K562 (cell line): ENCODE measurements at regions not wholly inside any gene's neighbourhood (a gene's known extent, or its start where the extent isn't known, plus 50 kb on each side); places are given as distances from the start of the nearest gene placed in this dataset.

ENCODE experiments used
- ATAC-seq: fragments of 200-7000 bp; cut with Tn5 transposase; 3 replicates; pipeline ENCODE4 v1.9.1; 2020; ENCODE audit warnings: moderate library complexity
- BruUV-seq: library from RNA; stranded (reverse); fragments of 400-500 nt; replicated peaks from 2 replicates; lab custom pipeline; 2021; lab: Mats Ljungman, UMichigan
- CTCF ChIA-PET: fragments of 300-600 bp; formaldehyde crosslinking; extraction: SDS; loops from one replicate; lab custom pipeline; 2021; ENCODE audit warnings: low intra/inter-chr PET ratio; lab: Yijun Ruan, JAX
- POLR2A ChIA-PET: fragments of 300-600, 350-650 bp; sonication (Branson Sonifier 250); formaldehyde crosslinking; extraction: SDS; loops from one replicate; lab custom pipeline; 2021; ENCODE audit warnings: antibody characterized with exemption, inconsistent platforms; lab: Yijun Ruan, JAX
- DNase-seq, 4 experiments: peaks; one replicate each; pipeline versions ENCODE4 v3.0.0 to v3.0.0-alpha.2; 2011 to 2018; ENCODE audit warnings: low spot score in 3 of 4, mixed read lengths in 3 of 4; ENCODE audit errors: extremely low read depth in 1 of 4
- FAIRE-seq: peaks from 2 replicates; lab custom pipeline; 2011; peaks lifted over from hg19 to GRCh38; lab: Jason Lieb, UNC
- H2AFZ ChIP-seq: 2 replicates; pipeline ENCODE4 v1.6.0; 2011; ENCODE audit warnings: low read depth, low read length, control low read depth, inconsistent platforms
- H3K27ac ChIP-seq: fragments of 200-600 bp; 3 replicates; pipeline ENCODE4 v1.8.0; 2011; ENCODE audit warnings: low read depth, mild to moderate bottlenecking, control low read depth, inconsistent platforms, low read length, moderate library complexity, mixed read lengths; ENCODE audit errors: extremely low read depth
- H3K27me3 ChIP-seq, 2 experiments: fragments of 300-600 bp in 1 of 2; 2 replicates in 1 of 2; 3 replicates in 1 of 2; pipeline versions ENCODE4 v1.6.0 to v1.8.0; 2011; ENCODE audit warnings: inconsistent platforms in 2 of 2, low read length in 2 of 2, mild to moderate bottlenecking in 1 of 2, mixed read lengths in 1 of 2, moderate library complexity in 1 of 2; ENCODE audit not compliant: control insufficient read depth in 2 of 2, insufficient read depth in 2 of 2
- H3K36me3 ChIP-seq: fragments of 300-600 bp; 3 replicates; pipeline ENCODE4 v1.8.0; 2011; ENCODE audit warnings: mild to moderate bottlenecking, low read length, inconsistent platforms; ENCODE audit not compliant: control insufficient read depth, insufficient read depth
- H3K4me1 ChIP-seq, 2 experiments: fragments of 200-600 bp in 1 of 2; replicated peaks in 1 of 2; 2 replicates in 1 of 2; 3 replicates in 1 of 2; pipeline versions ENCODE4 v1.5.1 to v1.8.0; 2011; ENCODE audit warnings: inconsistent platforms in 2 of 2, low read length in 2 of 2, mild to moderate bottlenecking in 1 of 2, mixed read lengths in 1 of 2, moderate library complexity in 1 of 2; ENCODE audit not compliant: control insufficient read depth in 2 of 2, insufficient read depth in 2 of 2
- H3K4me2 ChIP-seq: 2 replicates; pipeline ENCODE4 v1.6.1; 2011; ENCODE audit warnings: low read length, control low read depth, inconsistent platforms, mixed read lengths; ENCODE audit not compliant: insufficient read depth
- H3K4me3 ChIP-seq: fragments of 200-600 bp; sonication (generic), shearing (Covaris generic); 2 replicates; pipeline ENCODE4 v1.5.1; 2016; ENCODE audit warnings: control low read depth, inconsistent platforms
- H3K79me2 ChIP-seq: fragments of 200-600 bp; 3 replicates; pipeline ENCODE4 v1.8.0; 2011; ENCODE audit warnings: low read length, inconsistent platforms; ENCODE audit not compliant: control insufficient read depth, insufficient read depth
- H3K9ac ChIP-seq, 2 experiments: 2 replicates each; pipeline versions ENCODE4 v1.6.0 to v1.6.1; 2011; ENCODE audit warnings: low read depth in 2 of 2, low read length in 2 of 2, control low read depth in 1 of 2, inconsistent platforms in 1 of 2, mild to moderate bottlenecking in 1 of 2, mixed read lengths in 1 of 2; ENCODE audit not compliant: insufficient read depth in 1 of 2
- H3K9me1 ChIP-seq: one replicate; pipeline ENCODE4 v1.6.0; 2011; ENCODE audit warnings: inconsistent platforms, mild to moderate bottlenecking, low read length, moderate library complexity; ENCODE audit not compliant: control insufficient read depth, insufficient read depth
- H3K9me3 ChIP-seq: replicated peaks from 2 replicates; pipeline ENCODE4 v1.5.1; 2011; ENCODE audit warnings: low read depth, low read length, inconsistent platforms; ENCODE audit not compliant: control insufficient read depth, insufficient read depth
- H4K20me1 ChIP-seq: replicated peaks from 2 replicates; pipeline ENCODE4 v1.6.1; 2011; ENCODE audit warnings: low read length, inconsistent platforms, mixed read lengths; ENCODE audit not compliant: control insufficient read depth, insufficient read depth
- BMI1 ChIP-seq: fragments of 150-350 bp; IDR thresholded peaks from 2 replicates; pipeline ENCODE4 v1.6.1; 2014; ENCODE audit warnings: low read length
- KDM1A ChIP-seq, 2 experiments: fragments of 450-650 bp; IDR thresholded peaks; 2 replicates each; pipeline ENCODE4 v1.6.1; 2016; ENCODE audit warnings: mild to moderate bottlenecking in 2 of 2
- LARP7 ChIP-seq: fragments of 450-650 bp; IDR thresholded peaks from 2 replicates; pipeline ENCODE4 v1.6.1; 2016
- TEAD4 ChIP-seq, 2 experiments: sonication (generic) in 1 of 2; formaldehyde crosslinking in 1 of 2; IDR thresholded peaks; 2 replicates each; pipeline versions ENCODE4 v1.6.1 to v1.8.0; 2012 to 2022; ENCODE audit warnings: borderline replicate concordance in 1 of 2, inconsistent platforms in 1 of 2, low read length in 1 of 2, mild to moderate bottlenecking in 1 of 2, missing genetic modification reagents in 1 of 2
- U2AF2 ChIP-seq: fragments of 200-400 bp; formaldehyde crosslinking; optimal IDR thresholded peaks from 2 replicates; pipeline ENCODE3; 2017; ENCODE audit warnings: low read depth, mild to moderate bottlenecking, low read length
- ZKSCAN1 ChIP-seq: fragments of 150-350 bp; IDR thresholded peaks from 2 replicates; pipeline ENCODE4 v1.6.1; 2016; ENCODE audit warnings: low read depth, low read length
- ZKSCAN3 ChIP-seq: fragments of 250-450 bp; sonication (Bioruptor Pico); IDR thresholded peaks from 2 replicates; pipeline ENCODE4 v1.4.0; 2020
- ZNF780A ChIP-seq: fragments of 250-450 bp; sonication (Bioruptor Pico); IDR thresholded peaks from 2 replicates; pipeline ENCODE4 v1.5.0; 2021; ENCODE audit warnings: mild to moderate bottlenecking
- WGBS: fragments of 100-300 bp; shearing (Covaris generic); methylation state at CpG from one replicate; pipeline ENCODE4 v1.1.6; 2016; ENCODE audit warnings: low coverage, mixed read lengths; ENCODE audit not compliant: insufficient coverage; ENCODE audit errors: missing lambda C conversion rate; 5-methylcytosine and 5-hydroxymethylcytosine counted together
- in situ Hi-C: fragments of 300-500 bp; cut with MboI; formaldehyde crosslinking; loops from 4 replicates; pipeline ENCODE4 v1.15.0; 2018; ENCODE audit warnings: inconsistent platforms, mixed read lengths
- intact Hi-C: fragments of 100-400 bp; cut with micrococcal nuclease; formaldehyde crosslinking; loops from 2 replicates; pipeline ENCODE4 v1.14.2; 2022
- TF ChIP-seq, protein P1 (sequence below): fragments of 250-450 bp; sonication (Bioruptor Pico); IDR thresholded peaks from 2 replicates; pipeline ENCODE4 v1.8.0; 2021; ENCODE audit warnings: moderate library complexity, mild to moderate bottlenecking, inconsistent platforms
- TF ChIP-seq, protein P2 (sequence below): sonication (generic); formaldehyde crosslinking; IDR thresholded peaks from 2 replicates; pipeline ENCODE4 v1.8.0; 2023; ENCODE audit warnings: missing genetic modification reagents, mild to moderate bottlenecking, borderline replicate concordance
- TF ChIP-seq, protein P3 (sequence below): fragments of 250-450 bp; sonication (Bioruptor Pico); IDR thresholded peaks from 2 replicates; pipeline ENCODE4 v1.8.0; 2021; ENCODE audit warnings: moderate library complexity, mild to moderate bottlenecking, inconsistent platforms

DNA sequence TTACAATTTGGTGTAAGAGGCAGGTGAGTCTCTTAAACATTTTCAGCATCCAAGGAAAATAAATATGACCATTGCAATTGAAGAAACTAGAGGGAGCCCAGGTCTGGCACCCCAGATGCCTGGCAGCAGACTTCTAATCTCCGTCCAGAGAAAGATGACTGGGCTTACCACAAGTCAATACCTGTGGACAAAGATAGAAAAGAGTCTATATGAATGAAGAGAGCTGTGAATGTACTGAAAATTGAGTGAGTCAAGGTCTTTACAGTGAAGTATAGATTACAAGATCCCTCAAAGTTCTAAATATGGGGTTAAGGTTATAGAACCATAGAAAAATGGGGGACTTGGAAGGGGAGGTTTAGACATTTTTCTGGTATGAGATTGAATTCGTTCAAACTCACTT, 827.4 kb upstream of the NR2F2 start:
- Histone ChIP-seq H3K36me3 (no peaks in the 10 kb centered on the region), H3K27ac (no peak overlapping the region), H3K4me1 (no peaks in the 10 kb centered on the region), H2AFZ (no peak overlapping the region), H3K9me1 (no peaks in the 10 kb centered on the region), H3K4me2 (no peak overlapping the region), H3K9me3 (no peaks in the 10 kb centered on the region), H3K27me3 (peaks cover 0 to under 1% of the 10 kb centered on the region in 2 experiments; a peak in 1 of 5 replicates), H3K9ac (no peak overlapping the region), H3K4me3 (no peak overlapping the region), H4K20me1 (no peaks in the 10 kb centered on the region), H3K79me2 (no peaks in the 10 kb centered on the region)
- intact Hi-C loops (no loop called here), in situ Hi-C loops (no loop called here)
- ChIA-PET CTCF (no interaction called here), POLR2A (no interaction called here)
- BruUV-seq, result no TSS peak
- ATAC-seq (no peak), DNase-seq (no peak), FAIRE-seq (no peak)
- WGBS, result 0% methylated on average over 2 of the region's 2 CpGs
- no peak for TF ChIP-seq KDM1A (IDR thresholded peaks at IDR 0.05)
- TF ChIP-seq, protein P1, sequence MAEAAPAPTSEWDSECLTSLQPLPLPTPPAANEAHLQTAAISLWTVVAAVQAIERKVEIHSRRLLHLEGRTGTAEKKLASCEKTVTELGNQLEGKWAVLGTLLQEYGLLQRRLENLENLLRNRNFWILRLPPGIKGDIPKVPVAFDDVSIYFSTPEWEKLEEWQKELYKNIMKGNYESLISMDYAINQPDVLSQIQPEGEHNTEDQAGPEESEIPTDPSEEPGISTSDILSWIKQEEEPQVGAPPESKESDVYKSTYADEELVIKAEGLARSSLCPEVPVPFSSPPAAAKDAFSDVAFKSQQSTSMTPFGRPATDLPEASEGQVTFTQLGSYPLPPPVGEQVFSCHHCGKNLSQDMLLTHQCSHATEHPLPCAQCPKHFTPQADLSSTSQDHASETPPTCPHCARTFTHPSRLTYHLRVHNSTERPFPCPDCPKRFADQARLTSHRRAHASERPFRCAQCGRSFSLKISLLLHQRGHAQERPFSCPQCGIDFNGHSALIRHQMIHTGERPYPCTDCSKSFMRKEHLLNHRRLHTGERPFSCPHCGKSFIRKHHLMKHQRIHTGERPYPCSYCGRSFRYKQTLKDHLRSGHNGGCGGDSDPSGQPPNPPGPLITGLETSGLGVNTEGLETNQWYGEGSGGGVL (CRISPR knock-in tag), result no peak
- no peak for TF ChIP-seq ZNF780A
- no peak for TF ChIP-seq ZKSCAN3 (CRISPR knock-in tag)
- TF ChIP-seq ZKSCAN1, result no peak
- TF ChIP-seq BMI1, result no peak
- no peak for TF ChIP-seq U2AF2
- TF ChIP-seq, protein P2, sequence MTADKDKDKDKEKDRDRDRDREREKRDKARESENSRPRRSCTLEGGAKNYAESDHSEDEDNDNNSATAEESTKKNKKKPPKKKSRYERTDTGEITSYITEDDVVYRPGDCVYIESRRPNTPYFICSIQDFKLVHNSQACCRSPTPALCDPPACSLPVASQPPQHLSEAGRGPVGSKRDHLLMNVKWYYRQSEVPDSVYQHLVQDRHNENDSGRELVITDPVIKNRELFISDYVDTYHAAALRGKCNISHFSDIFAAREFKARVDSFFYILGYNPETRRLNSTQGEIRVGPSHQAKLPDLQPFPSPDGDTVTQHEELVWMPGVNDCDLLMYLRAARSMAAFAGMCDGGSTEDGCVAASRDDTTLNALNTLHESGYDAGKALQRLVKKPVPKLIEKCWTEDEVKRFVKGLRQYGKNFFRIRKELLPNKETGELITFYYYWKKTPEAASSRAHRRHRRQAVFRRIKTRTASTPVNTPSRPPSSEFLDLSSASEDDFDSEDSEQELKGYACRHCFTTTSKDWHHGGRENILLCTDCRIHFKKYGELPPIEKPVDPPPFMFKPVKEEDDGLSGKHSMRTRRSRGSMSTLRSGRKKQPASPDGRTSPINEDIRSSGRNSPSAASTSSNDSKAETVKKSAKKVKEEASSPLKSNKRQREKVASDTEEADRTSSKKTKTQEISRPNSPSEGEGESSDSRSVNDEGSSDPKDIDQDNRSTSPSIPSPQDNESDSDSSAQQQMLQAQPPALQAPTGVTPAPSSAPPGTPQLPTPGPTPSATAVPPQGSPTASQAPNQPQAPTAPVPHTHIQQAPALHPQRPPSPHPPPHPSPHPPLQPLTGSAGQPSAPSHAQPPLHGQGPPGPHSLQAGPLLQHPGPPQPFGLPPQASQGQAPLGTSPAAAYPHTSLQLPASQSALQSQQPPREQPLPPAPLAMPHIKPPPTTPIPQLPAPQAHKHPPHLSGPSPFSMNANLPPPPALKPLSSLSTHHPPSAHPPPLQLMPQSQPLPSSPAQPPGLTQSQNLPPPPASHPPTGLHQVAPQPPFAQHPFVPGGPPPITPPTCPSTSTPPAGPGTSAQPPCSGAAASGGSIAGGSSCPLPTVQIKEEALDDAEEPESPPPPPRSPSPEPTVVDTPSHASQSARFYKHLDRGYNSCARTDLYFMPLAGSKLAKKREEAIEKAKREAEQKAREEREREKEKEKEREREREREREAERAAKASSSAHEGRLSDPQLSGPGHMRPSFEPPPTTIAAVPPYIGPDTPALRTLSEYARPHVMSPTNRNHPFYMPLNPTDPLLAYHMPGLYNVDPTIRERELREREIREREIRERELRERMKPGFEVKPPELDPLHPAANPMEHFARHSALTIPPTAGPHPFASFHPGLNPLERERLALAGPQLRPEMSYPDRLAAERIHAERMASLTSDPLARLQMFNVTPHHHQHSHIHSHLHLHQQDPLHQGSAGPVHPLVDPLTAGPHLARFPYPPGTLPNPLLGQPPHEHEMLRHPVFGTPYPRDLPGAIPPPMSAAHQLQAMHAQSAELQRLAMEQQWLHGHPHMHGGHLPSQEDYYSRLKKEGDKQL (CRISPR knock-in tag), result no peak
- TF ChIP-seq TEAD4 (IDR thresholded peaks at IDR 0.05; ENCODE audit: low read length), result no peak
- no peak for TF ChIP-seq TEAD4 (CRISPR knock-in tag; IDR thresholded peaks at IDR 0.05; ENCODE audit: borderline replicate concordance)
- no peak for TF ChIP-seq LARP7
- TF ChIP-seq, protein P3, sequence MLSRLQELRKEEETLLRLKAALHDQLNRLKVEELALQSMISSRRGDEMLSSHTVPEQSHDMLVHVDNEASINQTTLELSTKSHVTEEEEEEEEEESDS (CRISPR knock-in tag), result no peak
